OCI-LY7 (cell line): ENCODE measurements at regions not wholly inside any gene's neighbourhood (a gene's known extent, or its start where the extent isn't known, plus 50 kb on each side); places are given as distances from the start of the nearest gene placed in this dataset.

Experiments used
- BruUV-seq: library from RNA; stranded (reverse); fragments of 400-500 nt; replicated peaks from 2 replicates; lab custom pipeline; 2021; lab: Mats Ljungman, UMichigan
- CTCF ChIA-PET: fragments of 300-600 bp; sonication (Branson Sonifier 250); formaldehyde crosslinking; loops from one replicate; lab custom pipeline; 2022; ENCODE audit warnings: antibody characterized with exemption; ENCODE audit not compliant: unreplicated experiment; lab: Charles Lee
- POLR2A ChIA-PET: fragments of 300-600 bp; sonication (Branson Sonifier 250); formaldehyde crosslinking; loops from one replicate; lab custom pipeline; 2022; ENCODE audit warnings: antibody characterized with exemption; lab: Charles Lee
- DNase-seq: peaks from one replicate; pipeline ENCODE4 v3.0.0-alpha.2; 2015; ENCODE audit warnings: low spot score
- H2AFZ ChIP-seq: fragments of 200-600 bp; sonication (generic), shearing (Covaris generic); 2 replicates; pipeline ENCODE4 v1.6.1; 2014; ENCODE audit warnings: mild to moderate bottlenecking, antibody characterized with exemption, low read length, moderate library complexity
- H3K27ac ChIP-seq: fragments of 200-600 bp; sonication (generic); 2 replicates; pipeline ENCODE4 v1.5.1; 2014; ENCODE audit warnings: mixed run types, low read depth, mild to moderate bottlenecking, moderate library complexity, low read length, inconsistent platforms; ENCODE audit not compliant: poor library complexity, severe bottlenecking
- H3K36me3 ChIP-seq: fragments of 200-600 bp; sonication (generic); 2 replicates; pipeline ENCODE4 v1.6.1; 2014; ENCODE audit warnings: mild to moderate bottlenecking, antibody characterized with exemption, low read length, moderate library complexity, mixed read lengths; ENCODE audit not compliant: insufficient read depth
- H3K4me1 ChIP-seq: fragments of 200-600 bp; sonication (generic); 2 replicates; pipeline ENCODE4 v1.5.1; 2014; ENCODE audit warnings: mild to moderate bottlenecking, low read length; ENCODE audit not compliant: insufficient read depth, poor library complexity, severe bottlenecking
- H3K4me2 ChIP-seq: fragments of 200-600 bp; sonication (generic); 2 replicates; pipeline ENCODE4 v1.6.1; 2014; ENCODE audit warnings: mild to moderate bottlenecking, low read length
- H3K4me3 ChIP-seq: fragments of 200-600 bp; sonication (generic); 2 replicates; pipeline ENCODE4 v1.5.1; 2014; ENCODE audit warnings: mild to moderate bottlenecking, low read depth, low read length; ENCODE audit not compliant: poor library complexity, severe bottlenecking
- H3K79me2 ChIP-seq: fragments of 200-600 bp; sonication (generic); 2 replicates; pipeline ENCODE4 v1.6.1; 2016; ENCODE audit warnings: low read depth, mild to moderate bottlenecking, low read length, moderate library complexity, mixed read lengths; ENCODE audit not compliant: insufficient read depth
- H3K9me2 ChIP-seq: fragments of 200-600 bp; sonication (generic); 2 replicates; pipeline ENCODE4 v1.6.1; 2016; ENCODE audit warnings: mild to moderate bottlenecking, low read length, mixed read lengths; ENCODE audit not compliant: insufficient read depth
- H3K9me3 ChIP-seq: fragments of 200-600 bp; sonication (generic); 2 replicates; pipeline ENCODE4 v1.6.1; 2014; ENCODE audit warnings: mild to moderate bottlenecking, mixed run types, low read length, mixed read lengths
- H4K20me1 ChIP-seq: fragments of 200-600 bp; sonication (generic); 2 replicates; pipeline ENCODE4 v1.6.1; 2014; ENCODE audit warnings: mild to moderate bottlenecking, antibody characterized with exemption, low read length, moderate library complexity, mixed read lengths; ENCODE audit not compliant: insufficient read depth
- CTCF ChIP-seq: fragments of 200-600 bp; sonication (generic); conservative IDR thresholded peaks from 2 replicates; pipeline ENCODE4 v1.5.1; 2014; ENCODE audit warnings: mild to moderate bottlenecking, antibody characterized with exemption, low read length, moderate library complexity, mixed read lengths
- EZH2phosphoT487 ChIP-seq: fragments of 200-600 bp; sonication (generic); IDR thresholded peaks from 2 replicates; pipeline ENCODE4 v1.6.1; 2018; ENCODE audit warnings: low read depth, borderline replicate concordance, mild to moderate bottlenecking, mixed run types, antibody characterized with exemption, low read length, moderate library complexity, mixed read lengths
- intact Hi-C: fragments of 100-400 bp; cut with micrococcal nuclease; formaldehyde crosslinking; loops from one replicate; pipeline ENCODE4 v1.10.0; 2022; ENCODE audit not compliant: unreplicated experiment

GRCh38 chr4:188993871-188994270 is 854.6 kb downstream of the TRIML1 start:
- CTCF ChIA-PET: no interaction called here
- no TSS peak for BruUV-seq
- POLR2A ChIA-PET: interaction anchor here (0.5 to 0.8 kb wide), 2 partner anchors 52 to 323 kb away, joined by 3 to 4 read pairs; no protein-coding TSS in a partner anchor
- no peak overlapping the region for H2AFZ ChIP-seq
- TF ChIP-seq CTCF (no peak), EZH2phosphoT487 (no peak)
- no peak for DNase-seq
- H3K4me1 ChIP-seq: no peaks in the 10 kb centered on the region
- H3K79me2 ChIP-seq: no peaks in the 10 kb centered on the region
- no peak overlapping the region for H3K27ac ChIP-seq
- no peaks in the 10 kb centered on the region for H3K9me3 ChIP-seq
- H3K9me2 ChIP-seq: no peaks in the 10 kb centered on the region
- no peaks in the 10 kb centered on the region for H3K36me3 ChIP-seq
- H3K4me3 ChIP-seq: no peak overlapping the region
- H4K20me1 ChIP-seq: no peaks in the 10 kb centered on the region
- no peak overlapping the region for H3K4me2 ChIP-seq
- intact Hi-C loops: no loop called here

GRCh38 chr4:189001283-189001970 is 862.2 kb downstream of the TRIML1 start:
- no peaks in the 10 kb centered on the region for H3K9me2 ChIP-seq
- H3K27ac ChIP-seq: no peak overlapping the region
- ChIA-PET POLR2A (no interaction called here), CTCF (no interaction called here)
- TF ChIP-seq CTCF: no peak
- H4K20me1 ChIP-seq: no peaks in the 10 kb centered on the region
- intact Hi-C loops: no loop called here
- no peaks in the 10 kb centered on the region for H3K9me3 ChIP-seq
- no peak overlapping the region for H3K4me3 ChIP-seq
- no peaks in the 10 kb centered on the region for H3K36me3 ChIP-seq
- H3K79me2 ChIP-seq: no peaks in the 10 kb centered on the region
- no TSS peak for BruUV-seq
- H3K4me1 ChIP-seq: no peaks in the 10 kb centered on the region
- DNase-seq: no peak
- H2AFZ ChIP-seq: no peak overlapping the region
- H3K4me2 ChIP-seq: no peak overlapping the region

- Histone ChIP-seq H3K4me2 (no peak overlapping the region), H3K36me3 (no peaks in the 10 kb centered on the region), H3K4me1 (no peaks in the 10 kb centered on the region), H3K79me2 (no peaks in the 10 kb centered on the region), H2AFZ (no peak overlapping the region), H3K9me3 (no peaks in the 10 kb centered on the region), H3K27ac (no peak overlapping the region), H3K4me3 (no peak overlapping the region), H3K9me2 (no peaks in the 10 kb centered on the region), H4K20me1 (no peaks in the 10 kb centered on the region)
- no peak for DNase-seq
- TF ChIP-seq CTCF: no peak
- POLR2A ChIA-PET: no interaction called here
- CTCF ChIA-PET: no interaction called here
- BruUV-seq: no TSS peak
- intact Hi-C loops: no loop called here
These were observed 862.8 kb downstream of the TRIML1 start for GRCh38 chr4:189001971-189002450.
